ENCODE measurements at regions not wholly inside any gene's neighbourhood (a gene's known extent, or its start where the extent isn't known, plus 50 kb on each side); places are given as distances from the start of the nearest gene placed in this dataset.
"Not testable (repeated sequence)": the region's sequence is repeated elsewhere in the genome, so short reads cannot be mapped to it uniquely, and the experiment has no call there.

GRCh38 chr14:104230946-104231345 lies 92.6 kb downstream of the KIF26A start:
- DNase-seq, result no peak

- no peak for DNase-seq
These were observed 93.7 kb downstream of the KIF26A start for GRCh38 chr14:104232070-104232484.

GRCh38 chr14:104234007-104234786 lies 95.8 kb downstream of the KIF26A start:
- DNase-seq, result not testable (repeated sequence)

- no peak for DNase-seq
These were observed 97.3 kb downstream of the KIF26A start for GRCh38 chr14:104235686-104236085.

- DNase-seq, result no peak
These were observed 99.5 kb downstream of the KIF26A start for GRCh38 chr14:104237651-104238423.

- DNase-seq, result no peak
These were observed 100.2 kb downstream of the KIF26A start for GRCh38 chr14:104238424-104239184.

- no peak for DNase-seq
These were observed 100.9 kb downstream of the KIF26A start for GRCh38 chr14:104239185-104239775.

GRCh38 chr14:104239861-104240301 lies 101.5 kb downstream of the KIF26A start:
- DNase-seq, result no peak

- DNase-seq, result no peak
These were observed 102.2 kb downstream of the KIF26A start for GRCh38 chr14:104240434-104241157.

- DNase-seq, result no peak
These were observed 104.8 kb downstream of the KIF26A start for GRCh38 chr14:104243200-104243599.

GRCh38 chr14:104244221-104245011 lies 106.0 kb downstream of the KIF26A start:
- DNase-seq, result no peak

GRCh38 chr14:104245075-104245474 lies 106.7 kb downstream of the KIF26A start:
- DNase-seq, result no peak

- DNase-seq, result no peak
These were observed 107.3 kb downstream of the KIF26A start for GRCh38 chr14:104245723-104246122.

GRCh38 chr14:104246401-104247335 lies 108.3 kb downstream of the KIF26A start:
- no peak for DNase-seq

- DNase-seq, result no peak
These were observed 109.2 kb downstream of the KIF26A start for GRCh38 chr14:104247336-104248202.

GRCh38 chr14:104248203-104249055 lies 110.0 kb downstream of the KIF26A start:
- no peak for DNase-seq

- DNase-seq, result no peak
These were observed 110.7 kb downstream of the KIF26A start for GRCh38 chr14:104249089-104249488.

GRCh38 chr14:104249706-104250105 lies 111.3 kb downstream of the KIF26A start:
- no peak for DNase-seq

Data from activated CD4-positive, alpha-beta T cell treated with anti-CD3 and anti-CD28 coated beads for 48 hours (primary cell).